Activated CD8-positive, alpha-beta memory T cell treated with anti-CD3 and anti-CD28 coated beads, Interleukin-2, amount 50 U/mL, for 24 hours (primary cell): ENCODE measurements at regions not wholly inside any gene's neighbourhood (a gene's known extent, or its start where the extent isn't known, plus 50 kb on each side); places are given as distances from the start of the nearest gene placed in this dataset.
"Not testable (repeated sequence)": the region's sequence is repeated elsewhere in the genome, so short reads cannot be mapped to it uniquely, and the experiment has no call there.

Experiments
- DNase-seq: peaks from one replicate; pipeline ENCODE4 v3.0.0-alpha.2; 2020; ENCODE audit errors: extremely low read depth

DNA sequence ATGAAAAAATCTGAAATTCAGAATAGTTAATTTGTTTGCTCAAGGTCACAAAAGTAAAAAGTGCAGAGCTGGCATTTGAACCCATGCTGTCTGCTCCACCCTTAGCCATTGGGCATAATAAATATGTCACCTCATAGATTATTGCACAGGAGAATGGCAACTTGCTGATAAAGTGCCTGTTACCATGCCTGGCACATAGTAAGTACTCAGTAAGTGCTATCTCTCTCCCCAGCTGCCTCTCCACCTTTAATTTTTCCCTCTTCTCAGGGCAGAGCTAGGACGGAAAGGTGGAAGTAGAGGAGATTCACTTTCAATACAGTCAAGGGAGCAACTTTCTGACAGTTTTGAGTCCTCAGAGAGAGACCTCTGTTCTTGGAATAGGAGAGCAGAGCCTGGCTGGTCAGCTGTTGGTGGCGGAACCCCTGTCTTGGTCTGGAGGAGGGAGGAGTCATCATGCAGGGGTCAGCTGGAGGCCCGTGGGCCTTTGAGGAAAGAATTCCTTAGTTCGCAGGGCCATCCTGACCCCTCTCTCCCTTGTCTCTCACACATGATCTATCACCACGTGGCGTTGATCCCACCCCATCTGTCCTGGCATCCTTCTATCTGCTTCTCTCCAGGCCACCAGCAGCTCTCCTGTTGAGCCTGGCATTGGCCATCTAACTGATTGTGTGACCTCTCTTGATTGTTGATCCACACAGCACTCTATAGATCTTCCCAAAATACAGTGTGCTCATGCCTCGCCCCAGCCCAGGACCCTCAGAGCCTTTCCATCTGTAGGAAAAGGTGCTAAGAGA lies 149.3 kb downstream of the RPLP1 start:
- DNase-seq: no peak

DNA sequence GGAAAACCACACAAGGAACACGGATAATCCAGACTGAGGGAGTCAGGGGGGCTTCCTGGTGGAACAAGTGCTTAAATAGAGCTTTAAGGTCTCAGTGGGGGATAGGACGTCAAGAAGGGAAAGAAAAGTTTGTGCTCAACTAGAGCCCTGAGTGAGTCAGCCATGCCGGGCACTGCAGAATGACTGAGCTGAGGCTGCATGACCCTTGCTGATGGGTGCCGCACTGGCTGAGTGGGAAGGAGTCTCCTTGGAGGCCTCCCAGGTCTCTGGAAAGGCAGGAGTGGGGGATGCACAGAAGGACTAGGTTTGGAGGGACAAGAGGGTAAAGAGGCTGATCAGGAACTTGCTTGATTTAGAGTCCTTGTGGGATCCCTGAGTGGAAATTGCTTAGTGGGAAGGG lies 150.3 kb downstream of the RPLP1 start:
- no peak for DNase-seq

GRCh38 chr15:69603369-69604071 lies 150.9 kb downstream of the RPLP1 start:
- DNase-seq: no peak

DNA sequence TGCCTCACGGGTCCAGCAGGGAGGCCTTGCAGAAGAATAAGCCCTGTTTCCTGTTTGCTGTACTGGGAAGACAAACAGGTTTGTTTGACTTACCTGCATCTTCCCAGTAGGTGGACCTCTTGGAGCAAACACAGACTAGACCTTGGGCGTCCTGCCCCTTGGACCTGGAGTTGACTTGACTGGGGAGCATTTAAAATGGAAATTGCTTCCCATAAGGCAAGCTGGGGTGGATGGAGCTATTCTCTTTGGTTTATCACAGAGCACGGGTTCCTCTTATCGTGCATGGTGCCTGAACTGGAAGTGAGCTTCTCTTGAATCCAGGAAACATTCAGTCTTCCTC lies 151.4 kb downstream of the RPLP1 start:
- no peak for DNase-seq

DNA sequence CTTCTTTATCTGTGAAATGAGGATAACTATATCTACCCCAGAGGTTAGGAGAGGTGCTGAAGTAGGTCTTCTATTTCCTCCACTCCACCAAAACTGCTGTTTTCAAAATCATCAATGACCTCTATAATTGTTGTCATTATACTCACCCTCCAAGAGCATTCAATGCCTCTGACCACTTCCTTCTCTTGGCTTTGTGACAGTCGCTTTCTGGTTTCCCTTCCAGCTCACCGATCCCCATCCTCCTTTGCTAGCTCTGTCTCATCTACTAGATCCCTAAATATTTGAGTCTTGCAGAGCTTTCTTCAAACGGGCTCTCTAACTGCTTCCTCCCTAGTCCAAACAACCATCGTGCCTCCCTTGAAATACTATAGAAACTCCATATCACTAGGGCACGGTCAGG lies 153.5 kb downstream of the RPLP1 start:
- DNase-seq: no peak

- no peak for DNase-seq
Observed at GRCh38 chr15:69606921-69607500, 154.4 kb downstream of the RPLP1 start.

- DNase-seq: no peak
Observed at GRCh38 chr15:69608661-69609060, 156.0 kb downstream of the RPLP1 start.

- DNase-seq: no peak
Observed at GRCh38 chr15:69609176-69609575, 156.6 kb downstream of the RPLP1 start.

GRCh38 chr15:69609776-69610175 lies 157.2 kb downstream of the RPLP1 start:
- no peak for DNase-seq

- no peak for DNase-seq
Observed at GRCh38 chr15:69610277-69610676, 157.7 kb downstream of the RPLP1 start.

DNA sequence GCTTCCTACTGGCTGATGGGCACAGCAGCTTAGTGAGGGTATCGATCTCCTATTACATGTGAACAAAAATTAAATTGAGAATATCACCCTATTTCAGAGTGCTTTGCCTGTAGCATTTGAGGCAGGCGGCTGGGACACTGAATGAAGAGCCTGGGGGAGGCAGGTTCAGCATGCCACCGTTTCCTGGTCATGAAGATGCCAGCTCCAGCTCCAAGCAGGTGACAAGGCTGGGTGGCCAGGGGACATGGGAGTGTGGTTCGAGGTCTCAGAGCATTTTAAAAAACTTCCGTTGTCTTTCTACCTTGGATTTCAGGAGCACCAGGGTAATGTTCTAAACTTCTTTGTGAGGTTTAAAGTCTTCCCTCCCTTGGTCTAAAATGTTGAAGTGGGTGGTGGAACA lies 158.2 kb downstream of the RPLP1 start:
- DNase-seq: no peak

DNA sequence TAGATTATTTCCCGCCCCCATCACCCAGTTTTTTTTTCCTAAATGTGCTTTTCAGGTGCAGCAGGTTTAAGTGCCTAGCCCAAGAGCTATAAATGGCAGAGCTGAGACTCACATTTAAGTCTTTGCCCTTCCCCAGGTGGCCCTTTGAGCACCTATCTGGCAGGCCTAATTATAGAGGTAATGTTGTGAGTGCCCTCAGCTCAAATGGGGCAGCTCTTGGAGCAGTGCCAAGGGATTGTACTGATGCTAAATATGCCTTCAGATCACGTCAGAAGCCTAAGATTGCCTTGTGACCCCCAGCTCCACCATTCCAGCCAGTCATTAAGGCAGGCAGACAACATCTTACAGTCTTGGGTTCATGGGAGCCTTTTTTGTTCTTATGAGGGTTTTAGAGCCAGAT lies 159.5 kb downstream of the RPLP1 start:
- no peak for DNase-seq

DNA sequence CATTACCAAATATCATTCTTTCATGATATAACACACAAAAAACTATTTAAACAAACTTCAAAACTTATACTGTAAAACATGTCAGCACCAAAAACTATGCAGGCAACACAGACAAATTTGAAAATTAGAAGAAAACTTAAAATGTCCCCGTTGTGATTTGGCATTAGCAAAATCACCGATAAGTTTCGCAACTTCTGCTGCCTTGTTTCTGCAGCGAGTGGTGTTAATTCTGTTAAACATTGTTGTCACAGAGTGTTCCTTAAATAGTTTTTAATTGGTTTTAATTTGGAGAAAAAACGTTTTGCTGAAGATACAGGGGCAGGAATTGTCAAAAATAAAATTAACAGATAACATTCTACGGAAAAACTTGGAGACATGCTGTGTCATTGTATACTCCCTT lies 160.6 kb downstream of the RPLP1 start:
- no peak for DNase-seq

- no peak for DNase-seq
Observed at GRCh38 chr15:69613988-69614387, 161.4 kb downstream of the RPLP1 start.

DNA sequence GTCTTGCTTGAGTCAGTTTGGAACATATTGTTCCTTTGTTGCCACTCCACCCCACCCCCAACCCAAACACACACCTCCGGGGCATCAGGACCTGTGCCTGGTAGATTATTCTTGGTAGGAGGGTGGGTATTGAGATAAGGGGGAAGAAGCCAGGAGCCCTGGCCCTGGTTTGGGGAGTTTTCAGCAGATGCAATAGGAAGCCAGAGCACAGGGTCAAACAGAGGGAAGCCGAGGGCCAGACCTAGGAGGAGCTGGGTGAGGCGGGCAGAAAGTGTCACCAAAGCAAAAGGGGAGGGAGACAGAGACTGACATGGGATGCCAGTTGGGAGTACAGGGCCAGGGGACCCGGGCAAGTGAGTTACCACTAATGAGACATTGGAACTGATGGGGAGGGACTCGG lies 163.1 kb downstream of the RPLP1 start:
- no peak for DNase-seq

DNA sequence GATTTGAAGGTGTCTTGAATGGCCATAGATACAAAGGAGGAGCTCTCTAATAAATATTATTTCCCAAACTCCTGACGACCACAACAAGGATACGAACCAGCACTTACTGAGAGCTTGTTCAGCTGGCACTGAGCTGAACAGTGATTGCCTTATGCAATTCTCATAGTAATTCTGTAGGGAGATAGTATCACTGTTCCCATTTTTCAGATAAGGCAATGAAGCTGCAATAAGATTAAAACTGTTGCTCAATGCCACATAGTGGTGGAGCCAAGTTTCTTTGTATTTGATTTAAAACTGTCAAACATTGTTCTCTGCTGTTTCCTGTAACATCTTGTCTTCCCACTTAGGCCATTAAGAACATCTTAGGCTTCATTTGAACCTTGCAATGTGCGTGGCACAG lies 163.9 kb downstream of the RPLP1 start:
- DNase-seq: no peak

- not testable (repeated sequence) for DNase-seq
Observed at GRCh38 chr15:69617144-69617543, 164.5 kb downstream of the RPLP1 start.

- no peak for DNase-seq
Observed at GRCh38 chr15:69623392-69624154, 171.0 kb downstream of the RPLP1 start.

GRCh38 chr15:69624155-69624520 lies 171.5 kb downstream of the RPLP1 start:
- DNase-seq: no peak

GRCh38 chr15:69624816-69625215 lies 172.2 kb downstream of the RPLP1 start:
- DNase-seq: no peak

DNA sequence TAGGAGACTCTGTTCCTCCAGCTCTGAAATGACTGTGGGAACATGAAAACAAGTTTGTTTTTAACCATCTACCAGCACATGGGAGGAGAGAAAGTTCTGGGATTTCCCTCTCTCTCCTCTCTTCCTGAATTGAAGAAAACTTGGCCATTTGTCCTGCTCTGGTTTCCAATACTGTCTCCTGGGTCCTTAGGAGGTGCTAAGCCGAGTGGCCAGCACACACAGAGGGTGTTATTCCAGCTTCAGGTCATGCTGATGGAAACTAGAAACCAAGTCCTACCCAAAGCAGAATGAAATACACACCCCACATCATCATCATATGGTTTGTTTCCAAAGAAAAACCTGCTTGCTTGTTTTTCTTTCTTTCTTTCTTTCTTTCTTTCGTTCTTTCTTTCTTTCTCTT lies 172.7 kb downstream of the RPLP1 start:
- no peak for DNase-seq
